Stomach (tissue), 4 donors: ENCODE measurements at regions not wholly inside any gene's neighbourhood (a gene's known extent, or its start where the extent isn't known, plus 50 kb on each side); places are given as distances from the start of the nearest gene placed in this dataset.

Experiments used
- CTCF ChIP-seq, 7 experiments: fragments of 450-650 bp in 4 of 7; fragments of 200-600 bp in 3 of 7; sonication (generic) in 3 of 7; IDR thresholded peaks; one replicate each; pipeline ENCODE4 v1.5.1; 2016 to 2019; ENCODE audit warnings: antibody characterized with exemption in 7 of 7, control low read depth in 2 of 7, mild to moderate bottlenecking in 1 of 7
- POLR2A ChIP-seq, 4 donors: fragments of 450-650 bp; IDR thresholded peaks; one replicate each; pipeline ENCODE4 v1.6.1; 2016; ENCODE audit warnings: antibody characterized with exemption in 4 of 4, control low read depth in 2 of 4, mild to moderate bottlenecking in 1 of 4, moderate library complexity in 1 of 4

DNA sequence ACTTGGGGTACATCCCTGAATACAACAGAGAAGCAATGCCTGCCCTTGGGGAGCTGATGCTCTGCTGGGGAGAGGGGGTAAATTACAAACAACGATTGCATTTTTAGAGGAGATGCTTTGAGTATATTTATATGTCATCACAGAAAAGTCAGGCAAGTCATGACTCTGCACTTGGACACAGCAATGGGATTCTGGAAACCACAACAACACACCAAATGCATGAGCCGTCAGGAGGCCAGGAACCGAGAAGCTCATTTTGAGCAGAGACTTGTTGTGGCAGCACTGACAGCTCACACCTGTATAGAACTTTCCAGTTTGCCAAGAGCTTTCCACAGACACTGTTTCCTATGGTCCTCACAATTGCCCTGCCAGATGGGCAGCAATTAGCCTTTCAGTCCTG lies 113.2 kb upstream of the RBPJ start:
- TF ChIP-seq CTCF (IDR thresholded peaks at IDR 0.05) (no peak), POLR2A (IDR thresholded peaks at IDR 0.05) (no peak)
